ENCODE measurements at regions not wholly inside any gene's neighbourhood (a gene's known extent, or its start where the extent isn't known, plus 50 kb on each side); places are given as distances from the start of the nearest gene placed in this dataset.
"Not testable (repeated sequence)": the region's sequence is repeated elsewhere in the genome, so short reads cannot be mapped to it uniquely, and the experiment has no call there.

DNA sequence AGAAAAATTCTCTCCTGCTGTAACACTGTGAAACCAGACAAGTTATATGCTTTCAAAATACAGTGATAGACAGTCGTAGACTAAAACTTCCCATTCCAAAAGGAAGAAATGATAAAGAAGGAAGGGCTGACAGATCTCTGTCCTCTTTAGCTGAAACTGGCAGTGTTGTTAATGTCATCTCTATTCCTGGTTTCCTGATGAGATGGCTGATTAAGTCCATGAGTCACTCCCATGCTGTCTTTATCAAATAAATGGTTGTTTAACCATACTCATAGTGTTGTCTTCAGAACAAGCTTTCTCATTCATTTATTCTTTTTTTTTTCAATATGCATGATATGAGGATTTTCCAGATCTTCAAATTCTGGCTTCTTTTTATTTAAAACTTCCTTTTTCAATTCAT, 952.2 kb upstream of the WWC1 start:
- no peak for DNase-seq (ENCODE audit: low spot score)

DNA sequence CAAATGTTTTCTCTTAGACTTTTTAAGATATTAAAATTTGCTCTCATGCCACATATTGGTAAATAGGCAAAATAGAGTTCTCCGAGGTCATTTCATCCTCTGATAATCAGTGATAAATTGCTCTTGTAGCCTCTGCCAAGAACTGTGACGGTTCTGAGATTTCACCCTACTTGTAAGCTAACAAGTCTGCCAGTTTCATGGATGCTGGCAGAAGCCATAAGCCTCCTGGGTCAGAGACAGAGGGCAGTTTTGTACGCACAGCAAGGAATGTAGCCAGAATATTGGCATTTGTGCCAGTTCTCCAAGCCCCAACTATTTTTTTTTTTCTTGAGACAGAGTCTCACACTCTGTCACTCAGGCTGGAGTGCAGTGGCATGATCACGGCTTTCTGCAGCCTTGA, 945.0 kb upstream of the WWC1 start:
- DNase-seq (ENCODE audit: low spot score), result no peak

DNA sequence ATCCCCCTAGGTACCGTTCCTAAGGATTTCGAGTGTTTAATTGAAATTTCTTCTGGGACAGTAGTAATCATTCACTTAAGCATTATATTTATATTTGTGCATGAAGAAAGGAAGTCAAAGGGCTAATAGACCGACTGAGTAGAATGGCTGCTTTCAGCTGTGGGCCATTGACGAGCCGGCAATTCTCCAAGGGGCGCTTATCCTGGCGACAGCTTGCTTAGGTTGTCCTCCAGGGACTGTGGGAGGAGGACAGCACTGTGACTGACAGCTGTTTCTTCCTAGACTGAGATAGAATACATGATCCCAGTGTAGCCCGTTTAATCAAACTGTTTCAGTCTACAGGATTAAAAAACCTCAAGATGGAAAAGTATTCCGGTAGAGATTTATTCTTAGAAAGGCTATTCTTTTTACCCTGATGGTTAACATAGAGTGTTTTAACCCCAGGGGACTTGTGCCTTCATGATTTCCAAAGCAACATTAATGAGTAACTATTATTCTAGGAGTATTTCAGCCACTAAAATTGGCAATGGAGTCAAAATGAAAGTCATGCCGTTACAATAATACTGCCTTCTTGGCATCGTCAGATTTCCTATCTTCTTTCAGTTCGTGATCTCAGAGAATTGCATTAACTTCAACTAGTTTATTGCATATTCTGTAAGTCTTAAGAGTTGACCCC, 943.1 kb upstream of the WWC1 start:
- DNase-seq (ENCODE audit: low spot score), result no peak

DNA sequence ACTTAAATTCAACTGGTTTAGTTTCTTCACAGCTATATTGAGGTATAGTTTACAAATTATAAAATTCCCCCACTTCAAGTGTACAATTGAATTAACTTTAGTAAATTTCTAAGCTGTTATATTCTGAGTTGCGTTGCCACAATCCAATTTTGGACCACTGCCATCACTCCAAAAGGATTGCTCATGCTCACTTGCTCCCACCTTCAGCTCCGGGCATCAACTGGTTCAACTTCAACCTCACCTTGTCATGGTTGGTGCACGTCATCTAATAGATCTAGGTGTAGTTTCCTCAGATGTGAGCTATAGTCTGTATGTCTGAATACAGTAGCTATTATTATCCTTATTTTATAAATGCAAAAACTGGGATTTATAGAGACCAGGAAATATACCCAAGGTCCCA, 942.5 kb upstream of the WWC1 start:
- no peak for DNase-seq (ENCODE audit: low spot score)

DNA sequence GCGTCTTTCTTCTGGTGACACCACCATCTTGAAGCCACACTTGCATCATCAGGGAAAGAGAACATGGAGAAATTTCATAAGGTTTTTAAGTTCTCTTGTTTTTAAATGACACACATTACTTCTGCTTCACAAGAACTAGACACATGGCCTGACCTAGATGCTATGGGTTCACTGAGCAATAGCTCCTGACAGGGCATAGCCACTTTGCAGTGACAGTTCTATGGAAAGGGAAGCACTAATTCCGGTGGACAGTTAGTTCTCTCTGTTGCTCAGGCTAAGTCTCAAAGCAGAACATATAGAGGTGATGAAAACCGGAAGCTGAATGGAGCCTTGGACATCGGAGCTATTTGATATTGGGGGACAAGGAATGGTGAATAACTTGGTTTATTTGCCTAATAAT, 940.1 kb upstream of the WWC1 start:
- DNase-seq (ENCODE audit: low spot score), result no peak

DNA sequence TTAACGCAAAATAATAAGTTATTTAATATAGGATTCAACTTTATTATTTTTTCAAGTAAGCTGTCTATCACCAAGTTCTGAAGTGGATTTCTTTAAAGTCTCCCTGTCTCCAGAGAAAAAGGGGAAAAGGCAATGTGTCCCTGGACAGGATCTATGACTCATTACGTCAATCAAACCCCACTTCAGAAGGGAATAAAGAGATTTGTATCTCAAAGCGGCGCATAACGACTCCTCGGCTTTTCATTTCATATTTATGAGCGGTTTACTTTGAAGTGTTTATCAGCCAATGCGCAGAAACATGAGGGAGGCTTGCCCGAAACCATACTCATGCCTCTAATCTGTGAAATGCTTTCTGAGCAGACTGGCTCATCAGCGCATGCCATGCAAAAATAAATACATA, 938.6 kb upstream of the WWC1 start:
- no peak for DNase-seq (ENCODE audit: low spot score)

DNA sequence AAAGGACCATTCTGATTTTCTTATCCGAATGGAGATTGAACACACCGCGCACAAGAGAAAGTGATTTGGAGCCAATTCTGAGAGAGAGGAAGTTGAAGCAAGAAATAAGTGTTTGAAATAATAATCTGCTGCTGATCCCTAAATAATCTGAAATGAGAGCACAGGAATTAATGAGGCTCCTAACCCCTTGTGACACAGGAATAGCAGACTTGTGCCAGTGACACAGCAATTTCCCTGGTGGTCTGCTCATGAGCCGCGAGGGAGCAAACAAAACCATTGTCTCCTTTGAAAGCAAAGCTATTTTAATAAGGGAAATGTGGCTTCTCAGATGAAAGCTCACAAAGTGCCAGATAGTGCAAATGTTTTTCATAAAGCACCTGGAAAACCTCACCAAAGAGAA, 936.1 kb upstream of the WWC1 start:
- no peak for DNase-seq (ENCODE audit: low spot score)

DNA sequence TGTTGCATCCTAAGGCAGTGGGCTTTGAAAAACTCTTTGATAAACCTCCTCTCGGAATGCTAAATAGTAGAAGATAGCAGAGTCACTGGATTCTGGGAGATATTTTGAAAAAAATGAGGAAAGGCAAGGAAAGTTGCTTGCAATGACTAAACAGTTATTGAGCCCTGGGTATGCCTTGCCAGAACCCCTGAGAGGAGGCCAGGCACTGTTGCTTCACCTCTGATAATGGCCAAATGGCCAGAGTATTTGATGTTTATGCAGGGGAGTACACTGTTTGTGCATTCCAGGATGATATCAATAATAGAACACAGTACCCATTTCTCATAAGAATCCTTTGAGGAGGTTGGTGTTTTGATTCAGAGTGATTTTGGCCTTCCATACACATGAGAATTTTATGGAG, 935.1 kb upstream of the WWC1 start:
- DNase-seq (ENCODE audit: low spot score), result no peak

DNA sequence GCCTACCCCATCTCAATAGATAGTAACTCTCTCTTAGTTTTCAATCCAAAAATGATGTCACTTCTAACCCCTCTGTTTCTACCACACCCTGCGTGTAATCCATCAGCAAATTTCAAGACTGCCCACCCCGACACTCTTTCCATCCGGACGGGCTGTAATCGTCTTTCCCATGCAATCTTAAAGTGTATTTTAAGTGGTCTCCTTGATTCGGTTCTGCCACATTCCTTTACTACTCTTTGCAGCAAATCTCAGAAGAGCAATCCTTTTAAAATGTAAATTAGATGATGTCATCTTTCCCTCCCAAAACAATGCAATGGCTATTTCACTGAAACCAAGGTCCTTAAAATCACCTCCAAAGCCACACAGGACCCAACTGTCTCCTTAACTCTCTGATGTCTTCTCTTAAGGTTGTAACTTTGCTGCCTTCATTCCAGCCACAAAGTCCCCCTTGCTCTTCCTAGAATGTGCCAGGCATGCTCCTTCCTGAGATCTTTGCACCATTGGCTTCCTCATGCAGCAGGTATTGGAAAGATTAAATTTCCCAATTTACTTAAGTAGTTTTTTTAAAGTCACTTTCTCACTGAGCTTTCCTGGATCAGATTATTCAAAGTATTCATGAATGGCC, 932.5 kb upstream of the WWC1 start:
- no peak for DNase-seq (ENCODE audit: low spot score)

DNA sequence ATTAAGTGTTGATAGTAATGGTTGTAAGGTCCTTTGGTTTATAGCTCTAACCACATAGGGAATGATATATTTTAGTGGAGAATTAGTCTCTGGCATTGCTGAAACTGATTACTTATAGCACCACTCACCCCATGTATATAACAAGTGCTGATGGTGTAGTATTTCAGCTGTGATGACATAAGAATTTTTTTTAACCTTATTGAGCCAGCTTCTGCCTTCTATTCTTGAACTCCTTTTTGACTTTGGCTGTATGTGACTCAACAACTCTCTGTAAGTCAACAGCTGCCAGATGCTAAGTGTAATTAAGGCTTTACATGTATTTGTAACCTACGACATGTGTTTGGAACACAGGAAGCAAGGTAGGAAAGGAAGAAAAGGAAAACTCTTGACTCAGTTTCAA, 929.6 kb upstream of the WWC1 start:
- no peak for DNase-seq (ENCODE audit: low spot score)

DNA sequence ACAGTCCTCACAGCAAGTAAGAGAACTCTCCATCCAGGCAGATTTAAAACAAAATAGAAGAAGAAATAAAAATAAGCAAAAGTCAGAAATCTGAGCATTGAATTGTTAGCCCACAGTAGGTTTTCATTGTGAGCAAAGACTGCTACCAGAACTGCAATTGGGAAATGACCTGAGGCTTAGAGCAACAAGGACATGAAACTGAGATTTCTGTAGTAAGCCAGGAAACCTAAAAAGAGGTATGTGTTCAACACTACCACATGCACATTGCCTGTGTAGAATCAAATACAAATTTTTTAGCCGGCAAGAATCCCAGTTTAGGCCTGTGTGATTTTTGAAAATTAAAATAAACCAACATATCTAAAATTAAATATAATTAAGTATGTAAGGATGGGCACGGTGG, 928.4 kb upstream of the WWC1 start:
- no peak for DNase-seq (ENCODE audit: low spot score)

DNA sequence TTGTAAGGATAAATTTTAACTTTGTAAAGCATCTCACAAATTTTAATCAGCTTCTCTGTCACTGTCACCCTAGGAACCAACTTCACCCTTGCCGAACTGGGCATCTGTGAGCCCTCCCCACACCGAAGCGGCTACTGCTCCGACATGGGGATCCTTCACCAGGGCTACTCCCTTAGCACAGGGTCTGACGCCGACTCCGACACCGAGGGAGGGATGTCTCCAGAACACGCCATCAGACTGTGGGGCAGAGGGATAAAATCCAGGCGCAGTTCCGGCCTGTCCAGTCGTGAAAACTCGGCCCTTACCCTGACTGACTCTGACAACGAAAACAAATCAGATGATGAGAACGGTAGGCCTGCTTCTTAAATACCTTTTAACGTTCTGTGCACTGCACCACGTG, 916.3 kb upstream of the WWC1 start:
- no peak for DNase-seq (ENCODE audit: low spot score)

DNA sequence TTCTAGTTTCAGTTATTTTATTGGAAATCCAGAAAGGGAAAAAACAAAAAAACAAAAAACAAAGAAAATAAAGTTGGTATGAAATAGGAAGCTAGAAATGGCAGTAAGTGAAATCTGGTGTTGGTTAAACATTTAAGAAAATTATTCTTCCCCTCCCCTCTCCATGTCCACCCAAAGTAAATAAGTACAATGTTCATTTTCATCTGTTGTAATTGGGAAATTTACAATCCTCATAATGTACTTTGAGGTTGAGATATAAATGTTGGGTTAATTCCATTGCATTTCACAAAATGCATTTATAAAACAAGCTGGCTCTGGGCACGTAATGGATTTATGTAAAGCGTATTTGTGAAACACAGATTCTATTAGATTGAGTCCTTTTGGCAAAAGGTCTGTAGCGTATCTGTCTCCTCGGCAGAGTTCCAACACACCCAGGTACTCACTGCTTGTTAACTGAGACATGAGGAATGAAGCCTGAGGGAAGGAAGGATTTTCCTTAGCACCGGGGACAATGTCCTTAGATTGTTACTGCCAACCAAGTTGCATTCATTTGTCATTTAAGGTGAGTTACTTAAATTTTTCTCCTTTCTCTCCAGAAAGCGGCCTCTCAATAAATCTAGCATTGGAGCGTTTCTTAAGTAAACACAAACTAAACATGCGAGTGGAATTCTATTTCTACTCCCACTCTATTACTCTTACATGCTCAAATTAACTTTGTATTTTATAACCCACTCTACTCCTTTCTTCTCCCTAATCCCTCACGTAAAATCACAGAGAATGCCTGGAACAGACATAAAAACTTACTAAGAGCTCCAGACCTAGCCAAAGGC, 912.3 kb upstream of the WWC1 start:
- no peak for DNase-seq (ENCODE audit: low spot score)

DNA sequence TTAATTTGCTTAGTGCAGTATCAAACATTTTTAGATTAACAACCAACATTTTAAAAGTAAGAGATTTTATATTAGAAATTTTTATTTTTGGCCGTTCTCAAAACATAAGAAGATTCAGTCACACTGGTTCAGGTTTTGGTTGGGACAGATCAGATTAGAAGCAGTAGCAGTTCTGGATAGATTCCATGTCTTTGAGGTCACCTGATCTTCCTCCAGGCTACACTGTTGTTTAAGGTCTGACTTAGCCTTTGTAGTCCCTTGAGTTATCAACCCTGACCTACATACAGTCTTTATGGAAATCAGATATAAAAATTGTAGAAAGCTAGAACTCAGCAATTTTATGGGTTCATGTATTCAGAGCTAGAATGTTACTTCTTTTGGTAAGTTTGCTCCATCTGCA, 910.0 kb upstream of the WWC1 start:
- DNase-seq (ENCODE audit: low spot score), result no peak

DNA sequence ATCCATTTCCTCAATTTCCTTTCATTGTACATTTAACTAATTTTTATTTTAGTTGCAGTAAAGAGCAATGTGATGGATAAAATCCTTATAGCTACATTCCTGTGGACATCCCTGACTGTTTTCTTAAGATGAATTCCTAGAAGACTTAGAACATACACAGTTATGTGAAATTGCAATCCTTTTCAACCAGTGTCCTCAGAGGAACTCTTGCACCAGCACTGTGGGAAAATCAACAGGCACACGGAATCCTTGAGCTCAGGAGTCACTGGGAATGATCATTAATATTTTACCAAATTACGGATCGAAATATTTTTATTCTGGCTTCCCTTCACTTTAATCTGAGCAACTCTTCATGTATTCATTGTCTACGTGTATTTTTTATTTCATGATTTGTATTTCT, 901.9 kb upstream of the WWC1 start:
- DNase-seq (ENCODE audit: low spot score), result no peak

DNA sequence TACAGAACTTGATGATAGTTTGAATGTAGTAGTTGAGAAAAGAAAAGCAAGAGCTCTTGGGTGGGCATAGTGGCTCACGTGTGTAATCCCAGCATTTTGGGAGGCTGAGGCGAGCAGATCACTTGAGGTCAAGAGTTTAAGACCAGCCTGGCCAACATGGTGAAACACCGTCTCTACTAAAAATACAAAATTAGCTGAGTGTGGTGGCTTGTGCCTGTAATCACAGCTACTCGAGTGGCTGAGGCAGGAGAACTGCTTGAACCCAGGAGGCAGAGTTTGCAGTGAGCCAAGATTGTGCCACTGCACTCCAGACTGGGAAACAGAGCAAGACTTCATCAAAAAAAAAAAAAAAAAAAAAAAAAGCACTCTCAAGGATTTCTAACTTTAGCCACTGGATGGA, 900.2 kb upstream of the WWC1 start:
- not testable (repeated sequence) for DNase-seq (ENCODE audit: low spot score)

DNA sequence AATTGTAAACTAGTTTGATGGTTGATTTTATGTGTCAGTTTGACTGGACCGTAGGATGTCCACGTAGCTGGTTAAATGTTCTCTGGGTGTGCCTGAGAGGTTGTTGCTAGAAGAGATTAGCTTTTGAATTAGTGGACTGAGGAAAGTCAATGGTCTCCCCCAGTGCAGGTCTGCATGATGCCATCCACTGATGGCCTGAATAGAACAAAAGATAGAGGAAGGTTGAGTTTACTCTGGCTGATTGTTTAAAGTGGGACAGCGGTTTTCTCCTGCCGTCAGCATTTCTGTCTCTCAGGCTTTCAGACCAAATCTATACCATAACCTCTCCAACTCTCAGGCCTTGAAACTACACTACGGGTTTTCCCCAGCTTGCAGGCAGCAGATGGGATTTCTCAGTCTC, 899.2 kb upstream of the WWC1 start:
- DNase-seq (ENCODE audit: low spot score), result no peak

DNA sequence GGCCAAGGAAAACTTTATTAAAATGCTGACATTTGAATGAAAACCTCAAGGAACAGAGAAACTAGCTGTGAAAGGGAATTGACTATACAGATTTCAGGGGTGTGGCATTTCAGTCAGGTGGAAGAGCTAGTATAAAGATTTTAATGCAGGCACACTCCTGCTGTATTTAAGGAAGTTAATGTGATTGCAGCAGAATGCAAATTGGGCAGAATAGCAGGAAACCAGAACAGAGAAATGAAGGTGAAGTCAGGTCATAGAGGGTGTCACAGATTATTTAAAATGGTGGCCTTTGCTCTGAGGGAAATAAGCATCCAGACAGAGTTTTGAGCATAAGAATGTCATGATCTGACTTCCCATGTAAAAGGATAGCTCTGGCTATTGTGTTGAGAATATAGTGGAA, 898.1 kb upstream of the WWC1 start:
- DNase-seq (ENCODE audit: low spot score), result no peak

DNA sequence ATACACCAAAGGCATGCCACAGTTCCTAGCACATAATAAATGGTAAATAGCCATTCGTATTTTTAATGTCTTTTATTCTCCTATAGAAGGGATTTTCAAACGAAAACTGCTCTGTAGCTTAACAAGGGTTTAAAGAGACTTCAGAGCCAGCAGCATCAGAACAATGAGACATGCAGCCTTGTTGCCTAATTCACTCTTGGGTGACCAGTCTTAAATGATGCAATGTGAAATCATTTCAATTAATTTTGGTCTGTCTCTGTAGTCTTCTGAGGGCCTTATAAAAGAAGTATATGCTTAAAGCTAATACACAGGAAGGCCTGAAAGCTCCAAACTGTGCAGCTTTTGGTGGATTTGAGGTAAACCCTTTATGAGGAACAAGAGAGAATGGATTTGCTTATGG, 888.8 kb upstream of the WWC1 start:
- DNase-seq (ENCODE audit: low spot score), result no peak

DNA sequence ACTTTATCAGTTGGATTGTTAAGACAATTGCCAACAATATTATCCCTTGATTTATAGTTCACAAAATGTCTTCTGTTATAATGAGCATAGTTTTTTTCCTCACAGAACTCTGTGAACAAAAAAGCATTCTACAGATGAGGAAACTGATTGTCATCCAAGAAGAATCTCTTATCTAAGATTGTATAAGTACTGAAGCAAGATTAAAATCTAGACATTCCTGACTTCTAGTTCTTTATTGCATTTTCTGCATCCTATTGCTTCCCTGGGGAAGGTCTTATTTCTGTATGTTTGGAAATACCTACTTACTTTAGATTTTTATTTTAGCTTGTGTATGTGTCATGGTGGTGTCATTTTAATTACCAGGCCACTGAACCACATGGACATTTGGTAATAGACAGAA, 884.9 kb upstream of the WWC1 start:
- DNase-seq (ENCODE audit: low spot score), result no peak

DNA sequence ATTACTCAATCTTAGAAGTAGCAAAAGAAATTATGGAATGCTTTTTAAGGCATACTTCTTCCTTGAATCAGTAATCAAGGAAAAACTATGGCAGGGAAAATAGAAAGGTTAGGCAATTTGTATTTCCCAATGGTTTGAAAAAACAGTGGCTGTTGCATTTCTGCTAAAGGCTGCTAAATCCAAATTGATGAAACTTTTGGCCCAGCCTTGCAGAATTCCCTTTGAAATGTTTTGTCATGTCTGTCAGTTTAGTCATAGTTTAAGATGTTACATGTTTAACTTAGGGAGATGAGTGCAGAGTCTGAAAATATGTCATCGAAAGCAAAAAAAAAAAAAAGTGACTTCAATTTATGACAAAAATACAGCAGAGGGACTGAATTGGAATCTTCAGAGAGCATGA, 878.9 kb upstream of the WWC1 start:
- DNase-seq (ENCODE audit: low spot score), result no peak

DNA sequence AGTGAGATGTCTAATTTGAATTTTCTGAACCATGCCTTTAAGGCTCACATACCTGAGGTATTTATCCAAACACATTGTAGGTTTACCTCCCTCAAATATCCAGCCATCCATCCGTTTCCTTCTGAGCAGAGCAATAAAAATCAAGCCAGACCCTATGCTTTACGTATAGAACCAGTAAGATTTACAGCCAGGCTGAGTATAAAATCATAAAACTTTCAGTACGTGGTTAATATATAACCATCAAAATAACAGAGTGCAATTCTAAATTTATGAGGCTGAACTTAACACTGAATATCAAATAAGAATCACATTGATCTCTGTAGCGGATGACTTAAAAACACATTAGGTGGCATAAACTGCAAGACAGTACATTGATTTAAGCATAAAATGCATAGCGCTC, 877.9 kb upstream of the WWC1 start:
- no peak for DNase-seq (ENCODE audit: low spot score)

DNA sequence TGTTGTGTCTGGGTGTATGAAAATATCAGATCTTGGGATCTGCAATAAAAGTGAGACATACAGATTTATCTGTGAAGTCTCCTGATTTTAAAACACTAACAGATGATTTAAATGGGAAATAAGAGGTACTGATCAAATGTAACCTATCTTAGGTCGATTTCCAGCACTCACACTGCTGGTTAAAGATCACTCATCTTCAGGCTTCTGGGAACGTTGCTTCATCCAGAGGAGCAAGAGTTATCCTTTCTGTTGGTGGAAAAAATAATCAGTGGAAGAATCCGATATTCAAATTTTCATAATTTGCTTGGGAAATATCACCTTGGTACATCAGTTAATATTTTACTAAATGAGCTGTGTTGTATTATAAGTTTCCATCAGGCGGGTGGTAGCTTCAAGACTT, 876.8 kb upstream of the WWC1 start:
- no peak for DNase-seq (ENCODE audit: low spot score)

All from NAMALWA (cell line).